Astrocyte of the spinal cord (primary cell): ENCODE measurements at regions not wholly inside any gene's neighbourhood (a gene's known extent, or its start where the extent isn't known, plus 50 kb on each side); places are given as distances from the start of the nearest gene placed in this dataset.

Experiments
- DNase-seq: peaks from one replicate; pipeline ENCODE4 v3.0.0; 2011; ENCODE audit warnings: low read depth, low spot score
- H3K4me3 ChIP-seq: 2 replicates; pipeline ENCODE4 v1.5.1; 2011; ENCODE audit warnings: low read depth, mild to moderate bottlenecking, low read length, moderate library complexity
- in situ Hi-C: cut with HindIII; loops from 2 replicates; pipeline ENCODE4 v1.10.0; 2017; ENCODE audit warnings: low sequenced_read_pairs
- TF ChIP-seq, protein P1 (sequence below): IDR thresholded peaks from 2 replicates; pipeline ENCODE4 v1.5.1; 2012; ENCODE audit warnings: low read depth, mild to moderate bottlenecking, low read length, inconsistent platforms

DNA sequence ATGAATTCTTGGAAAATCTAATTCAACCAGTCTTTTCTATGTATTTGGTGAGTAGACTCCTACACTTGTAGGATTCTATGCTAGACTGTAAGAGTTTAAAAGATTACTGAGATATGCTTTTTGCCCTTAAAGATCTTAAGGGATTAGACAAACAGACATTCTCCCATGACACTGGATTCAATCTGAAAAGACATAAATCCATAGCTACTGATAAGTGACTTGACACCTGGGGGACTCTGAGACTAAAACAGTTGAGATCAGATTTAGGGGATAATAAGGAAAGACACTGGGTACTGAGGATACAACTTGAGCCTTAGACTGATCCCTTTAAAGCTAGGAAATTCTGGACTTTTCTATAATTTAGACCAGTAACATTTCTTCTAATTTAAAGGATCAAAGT lies 1233.4 kb downstream of the XPNPEP1 start:
- no peak overlapping the region for H3K4me3 ChIP-seq
- no peak for DNase-seq
- TF ChIP-seq, protein P1, sequence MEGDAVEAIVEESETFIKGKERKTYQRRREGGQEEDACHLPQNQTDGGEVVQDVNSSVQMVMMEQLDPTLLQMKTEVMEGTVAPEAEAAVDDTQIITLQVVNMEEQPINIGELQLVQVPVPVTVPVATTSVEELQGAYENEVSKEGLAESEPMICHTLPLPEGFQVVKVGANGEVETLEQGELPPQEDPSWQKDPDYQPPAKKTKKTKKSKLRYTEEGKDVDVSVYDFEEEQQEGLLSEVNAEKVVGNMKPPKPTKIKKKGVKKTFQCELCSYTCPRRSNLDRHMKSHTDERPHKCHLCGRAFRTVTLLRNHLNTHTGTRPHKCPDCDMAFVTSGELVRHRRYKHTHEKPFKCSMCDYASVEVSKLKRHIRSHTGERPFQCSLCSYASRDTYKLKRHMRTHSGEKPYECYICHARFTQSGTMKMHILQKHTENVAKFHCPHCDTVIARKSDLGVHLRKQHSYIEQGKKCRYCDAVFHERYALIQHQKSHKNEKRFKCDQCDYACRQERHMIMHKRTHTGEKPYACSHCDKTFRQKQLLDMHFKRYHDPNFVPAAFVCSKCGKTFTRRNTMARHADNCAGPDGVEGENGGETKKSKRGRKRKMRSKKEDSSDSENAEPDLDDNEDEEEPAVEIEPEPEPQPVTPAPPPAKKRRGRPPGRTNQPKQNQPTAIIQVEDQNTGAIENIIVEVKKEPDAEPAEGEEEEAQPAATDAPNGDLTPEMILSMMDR: no peak
- in situ Hi-C loops: no loop called here

GRCh38 chr10:108688314-108688713 lies 1235.0 kb downstream of the XPNPEP1 start:
- in situ Hi-C loops: no loop called here
- no peak for DNase-seq
- H3K4me3 ChIP-seq: no peak overlapping the region
- TF ChIP-seq, protein P1: no peak

GRCh38 chr10:108685863-108686531 lies 1237.3 kb downstream of the XPNPEP1 start:
- DNase-seq: no peak
- TF ChIP-seq, protein P1: no peak
- H3K4me3 ChIP-seq: no peak overlapping the region
- in situ Hi-C loops: no loop called here

DNA sequence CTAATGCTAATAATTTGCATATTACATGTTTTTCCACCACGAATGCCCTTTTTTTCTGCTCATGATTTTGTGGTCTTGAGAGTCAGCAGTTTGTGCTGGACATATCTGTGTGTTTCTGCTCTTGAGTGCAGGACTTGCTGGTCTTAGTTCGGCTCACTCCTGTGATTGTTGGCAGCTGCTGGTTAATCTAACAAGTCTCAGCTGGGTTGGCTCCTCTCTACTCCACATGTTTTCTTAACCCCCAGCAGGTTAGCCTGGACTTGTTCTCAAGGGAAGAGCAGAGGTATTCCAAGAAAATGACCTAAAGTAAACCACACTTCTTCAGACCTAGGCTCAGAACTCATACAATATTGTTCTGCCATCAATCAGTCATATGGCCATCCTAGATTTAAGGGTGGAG lies 1238.9 kb downstream of the XPNPEP1 start:
- DNase-seq: peak; percentile 55
- H3K4me3 ChIP-seq: no peak overlapping the region
- TF ChIP-seq, protein P1: no peak

DNA sequence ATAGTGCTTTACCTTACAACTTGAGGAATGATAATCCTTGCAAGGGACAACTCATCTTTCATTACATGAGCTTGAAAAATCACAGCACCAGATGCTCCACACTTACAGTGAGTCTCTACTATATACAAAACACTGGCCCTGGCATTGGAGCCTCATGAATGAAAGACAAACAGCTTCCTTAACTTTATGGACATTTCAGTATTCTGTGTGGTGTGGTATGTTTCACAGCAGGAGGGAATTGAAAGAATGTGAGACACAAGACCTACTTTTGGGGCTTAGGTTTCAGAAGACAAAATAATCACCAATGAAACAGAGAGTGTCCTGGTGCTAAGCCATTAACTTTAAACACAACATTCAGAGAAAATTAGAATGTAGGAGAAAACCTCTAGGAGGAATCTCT lies 1249.6 kb downstream of the XPNPEP1 start:
- in situ Hi-C loops: no loop called here
- no peak for DNase-seq
- no peak overlapping the region for H3K4me3 ChIP-seq
- TF ChIP-seq, protein P1: no peak

More for the DNA sequence above, 1238.9 kb downstream of the XPNPEP1 start:
- in situ Hi-C loops: no loop called here

GRCh38 chr10:108663587-108663986 lies 1259.7 kb downstream of the XPNPEP1 start:
- TF ChIP-seq, protein P1: no peak
- no peak for DNase-seq
- no peak overlapping the region for H3K4me3 ChIP-seq
- in situ Hi-C loops: no loop called here
